H9 (cell line): ENCODE measurements at regions not wholly inside any gene's neighbourhood (a gene's known extent, or its start where the extent isn't known, plus 50 kb on each side); places are given as distances from the start of the nearest gene placed in this dataset.

ENCODE experiments used
- DNase-seq: peaks from one replicate; pipeline ENCODE4 v3.0.0-alpha.2; 2017
- H2AFZ ChIP-seq: one replicate; pipeline ENCODE4 v1.6.1; 2013; ENCODE audit warnings: mild to moderate bottlenecking, low read length, control low read depth, moderate library complexity
- H2AK5ac ChIP-seq: 2 replicates; pipeline ENCODE4 v1.6.1; 2013; ENCODE audit warnings: low read length, control low read depth, mixed read lengths; ENCODE audit not compliant: insufficient read length
- H2BK120ac ChIP-seq: one replicate; pipeline ENCODE4 v1.6.1; 2013; ENCODE audit warnings: low read depth, mild to moderate bottlenecking, low read length, control low read depth, inconsistent platforms; ENCODE audit not compliant: poor library complexity, severe bottlenecking
- H2BK12ac ChIP-seq: 2 replicates; pipeline ENCODE4 v1.6.1; 2013; ENCODE audit warnings: low read length, control low read depth, mixed read lengths, low read depth; ENCODE audit not compliant: insufficient read length
- H2BK15ac ChIP-seq: 2 replicates; pipeline ENCODE4 v1.6.1; 2013; ENCODE audit warnings: low read depth, low read length, control low read depth
- H2BK20ac ChIP-seq: one replicate; pipeline ENCODE4 v1.6.1; 2013; ENCODE audit warnings: low read depth, mild to moderate bottlenecking, low read length, control low read depth, inconsistent platforms; ENCODE audit not compliant: poor library complexity, severe bottlenecking
- H2BK5ac ChIP-seq: 2 replicates; pipeline ENCODE4 v1.6.1; 2013; ENCODE audit warnings: low read length, control low read depth, mixed read lengths; ENCODE audit not compliant: insufficient read length
- H3K14ac ChIP-seq: 2 replicates; pipeline ENCODE4 v1.6.1; 2013; ENCODE audit warnings: low read length, control low read depth; ENCODE audit not compliant: insufficient read depth
- H3K18ac ChIP-seq: 2 replicates; pipeline ENCODE4 v1.6.1; 2013; ENCODE audit warnings: low read depth, mild to moderate bottlenecking, mixed read lengths, low read length, control low read depth; ENCODE audit not compliant: insufficient read length
- H3K23ac ChIP-seq: 2 replicates; pipeline ENCODE4 v1.6.1; 2013; ENCODE audit warnings: low read length, control low read depth, mixed read lengths, low read depth; ENCODE audit not compliant: insufficient read length
- H3K23me2 ChIP-seq: 2 replicates; pipeline ENCODE4 v1.6.1; 2013; ENCODE audit warnings: low read depth, mild to moderate bottlenecking, mixed read lengths, low read length, control low read depth; ENCODE audit not compliant: insufficient read length, poor library complexity, severe bottlenecking
- H3K27ac ChIP-seq: 2 replicates; pipeline ENCODE4 v1.5.1; 2013; ENCODE audit warnings: low read length, control low read depth, mixed read lengths, low read depth; ENCODE audit not compliant: insufficient read length
- H3K27me3 ChIP-seq: 2 replicates; pipeline ENCODE4 v1.6.1; 2013; ENCODE audit warnings: low read length, control low read depth, inconsistent platforms; ENCODE audit not compliant: insufficient read depth
- H3K4ac ChIP-seq: 2 replicates; pipeline ENCODE4 v1.6.1; 2013; ENCODE audit warnings: low read depth, mild to moderate bottlenecking, control low read depth, inconsistent platforms, low read length, moderate library complexity
- H3K4me1 ChIP-seq: 2 replicates; pipeline ENCODE4 v1.6.1; 2013; ENCODE audit warnings: low read length, control low read depth, inconsistent platforms; ENCODE audit not compliant: insufficient read depth
- H3K4me2 ChIP-seq: 2 replicates; pipeline ENCODE4 v1.6.1; 2013; ENCODE audit warnings: low read length, control low read depth, mixed read lengths; ENCODE audit not compliant: insufficient read length, insufficient read depth
- H3K56ac ChIP-seq: 2 replicates; pipeline ENCODE4 v1.6.1; 2013; ENCODE audit warnings: low read depth, mild to moderate bottlenecking, mixed read lengths, low read length, control low read depth; ENCODE audit not compliant: insufficient read length
- H3K79me1 ChIP-seq: 2 replicates; pipeline ENCODE4 v1.6.1; 2013; ENCODE audit warnings: low read depth, mild to moderate bottlenecking, moderate library complexity, low read length, control low read depth, inconsistent platforms; ENCODE audit not compliant: insufficient read depth, poor library complexity, severe bottlenecking
- H3K79me2 ChIP-seq: 2 replicates; pipeline ENCODE4 v1.6.1; 2013; ENCODE audit warnings: low read length, control low read depth, inconsistent platforms; ENCODE audit not compliant: insufficient read depth
- H3K9ac ChIP-seq: 2 replicates; pipeline ENCODE4 v1.6.1; 2013; ENCODE audit warnings: low read length, control low read depth, mixed read lengths; ENCODE audit not compliant: insufficient read length; ENCODE audit errors: extremely low read depth
- H3K9me3 ChIP-seq: one replicate; pipeline ENCODE4 v1.6.1; 2013; ENCODE audit warnings: low read depth, low read length, inconsistent platforms; ENCODE audit not compliant: control insufficient read depth
- H3T11ph ChIP-seq: one replicate; pipeline ENCODE4 v1.6.1; 2013; ENCODE audit warnings: mild to moderate bottlenecking, low read length, control low read depth, inconsistent platforms
- H4K20me1 ChIP-seq: one replicate; pipeline ENCODE4 v1.6.1; 2013; ENCODE audit not compliant: control insufficient read depth, insufficient read length, insufficient read depth
- H4K5ac ChIP-seq: 2 replicates; pipeline ENCODE4 v1.6.1; 2013; ENCODE audit warnings: low read depth, mild to moderate bottlenecking, mixed read lengths, low read length, control low read depth; ENCODE audit not compliant: insufficient read length
- H4K8ac ChIP-seq: replicated peaks from 2 replicates; pipeline ENCODE4 v1.6.1; 2013; ENCODE audit warnings: low read length, control low read depth, mixed read lengths, low read depth; ENCODE audit not compliant: insufficient read length
- H4K91ac ChIP-seq: 2 replicates; pipeline ENCODE4 v1.6.1; 2013; ENCODE audit warnings: low read depth, mild to moderate bottlenecking, moderate library complexity, mixed read lengths, low read length, control low read depth; ENCODE audit not compliant: insufficient read length
- H3K27ac Mint-ChIP-seq, 3 experiments: 2 replicates in 2 of 3; 3 replicates in 1 of 3; pipeline ENCODE4 v1.8.0; 2020 to 2021; ENCODE audit warnings: mixed read lengths in 3 of 3, mild to moderate bottlenecking in 1 of 3, moderate library complexity in 1 of 3
- H3K27me3 Mint-ChIP-seq: 2 replicates; pipeline ENCODE4 v1.8.0; 2021; ENCODE audit warnings: low read depth, mild to moderate bottlenecking, moderate library complexity, mixed read lengths
- H3K36me3 Mint-ChIP-seq, 3 experiments: 2 replicates in 2 of 3; 3 replicates in 1 of 3; pipeline ENCODE4 v1.8.0; 2020 to 2021; ENCODE audit warnings: low read depth in 3 of 3, mixed read lengths in 3 of 3; ENCODE audit not compliant: insufficient read depth in 1 of 3
- H3K4me1 Mint-ChIP-seq, 2 experiments: 2 replicates each; pipeline ENCODE4 v1.8.0; 2020; ENCODE audit warnings: mixed read lengths in 2 of 2
- H3K4me3 Mint-ChIP-seq, 2 experiments: 2 replicates in 1 of 2; 3 replicates in 1 of 2; pipeline ENCODE4 v1.8.0; 2020 to 2021; ENCODE audit warnings: mild to moderate bottlenecking in 2 of 2, mixed read lengths in 2 of 2, moderate library complexity in 1 of 2
- H3K9me3 Mint-ChIP-seq, 2 experiments: 2 replicates in 1 of 2; 3 replicates in 1 of 2; pipeline ENCODE4 v1.8.0; 2020; ENCODE audit warnings: mild to moderate bottlenecking in 2 of 2, mixed read lengths in 2 of 2, moderate library complexity in 1 of 2
- CTCF ChIP-seq: fragments of 200-600 bp; sonication (generic); conservative IDR thresholded peaks from 3 replicates; pipeline ENCODE4 v1.8.0; 2021; ENCODE audit warnings: antibody characterized with exemption, mild to moderate bottlenecking
- WGBS: extraction: QIAGEN DNeasy Blood & Tissue Kit; methylation state at CpG from one replicate; pipeline ENCODE4 v1.1.7; 2013; ENCODE audit warnings: missing lambda C conversion rate, low lambda C conversion rate, mixed read lengths; ENCODE audit not compliant: insufficient read length; ENCODE audit errors: extremely low coverage; 5-methylcytosine and 5-hydroxymethylcytosine counted together

- Mint-ChIP-seq H3K9me3 (no peaks in the 10 kb centered on the region; a peak in 1 of 5 replicates), H3K36me3 (no peaks in the 10 kb centered on the region; a peak in 1 of 7 replicates), H3K4me1 (peaks cover 8% of the 10 kb centered on the region in 2 experiments), H3K27me3 (peaks cover 54% of the 10 kb centered on the region), H3K4me3 (no peak overlapping the region; a peak in 1 of 5 replicates), H3K27ac (no peak overlapping the region)
- no CpG with 5 or more reads among the region's 6 CpGs for WGBS
- peak overlapping the region; percentile 1 for H3K4me2 ChIP-seq
- H2BK20ac ChIP-seq, result no peak overlapping the region
- H3K27ac ChIP-seq, result no peak overlapping the region
- DNase-seq, result peak; percentile 36
- no peak overlapping the region for H4K91ac ChIP-seq
- H4K20me1 ChIP-seq, result no peaks in the 10 kb centered on the region
- no peak overlapping the region for H2AK5ac ChIP-seq
- no peaks in the 10 kb centered on the region for H3K23me2 ChIP-seq
- no peak overlapping the region for H3K18ac ChIP-seq
- H3K4me1 ChIP-seq, result peaks cover 4% of the 10 kb centered on the region; the same call in 1 of the 2 replicates
- H3K23ac ChIP-seq, result no peak overlapping the region
- H3K79me1 ChIP-seq, result no peaks in the 10 kb centered on the region
- H4K8ac ChIP-seq, result no peak overlapping the region
- H2BK15ac ChIP-seq, result no peak overlapping the region
- H2AFZ ChIP-seq, result no peak overlapping the region
- no peaks in the 10 kb centered on the region; the same call in 1 of the 2 replicates for H3K27me3 ChIP-seq
- H3K9me3 ChIP-seq, result no peaks in the 10 kb centered on the region
- H3T11ph ChIP-seq, result no peak overlapping the region
- no peaks in the 10 kb centered on the region for H3K79me2 ChIP-seq
- H3K4ac ChIP-seq, result no peak overlapping the region
- H2BK12ac ChIP-seq, result no peak overlapping the region
- no peak for TF ChIP-seq CTCF
- no peak overlapping the region for H3K14ac ChIP-seq
- H2BK5ac ChIP-seq, result no peak overlapping the region
- H4K5ac ChIP-seq, result no peak overlapping the region
- H3K56ac ChIP-seq, result no peak overlapping the region
- no peak overlapping the region for H2BK120ac ChIP-seq
- H3K9ac ChIP-seq, result no peak overlapping the region
These were observed 511.7 kb downstream of the USP25 start for GRCh38 chr21:16241479-16241963.
